ENCODE measurements at regions not wholly inside any gene's neighbourhood (a gene's known extent, or its start where the extent isn't known, plus 50 kb on each side); places are given as distances from the start of the nearest gene placed in this dataset.
A peak's percentile ranks its signal among the peaks of the same experiment; 100 is the strongest.
"Not testable (repeated sequence)": the region's sequence is repeated elsewhere in the genome, so short reads cannot be mapped to it uniquely, and the experiment has no call there.

DNA sequence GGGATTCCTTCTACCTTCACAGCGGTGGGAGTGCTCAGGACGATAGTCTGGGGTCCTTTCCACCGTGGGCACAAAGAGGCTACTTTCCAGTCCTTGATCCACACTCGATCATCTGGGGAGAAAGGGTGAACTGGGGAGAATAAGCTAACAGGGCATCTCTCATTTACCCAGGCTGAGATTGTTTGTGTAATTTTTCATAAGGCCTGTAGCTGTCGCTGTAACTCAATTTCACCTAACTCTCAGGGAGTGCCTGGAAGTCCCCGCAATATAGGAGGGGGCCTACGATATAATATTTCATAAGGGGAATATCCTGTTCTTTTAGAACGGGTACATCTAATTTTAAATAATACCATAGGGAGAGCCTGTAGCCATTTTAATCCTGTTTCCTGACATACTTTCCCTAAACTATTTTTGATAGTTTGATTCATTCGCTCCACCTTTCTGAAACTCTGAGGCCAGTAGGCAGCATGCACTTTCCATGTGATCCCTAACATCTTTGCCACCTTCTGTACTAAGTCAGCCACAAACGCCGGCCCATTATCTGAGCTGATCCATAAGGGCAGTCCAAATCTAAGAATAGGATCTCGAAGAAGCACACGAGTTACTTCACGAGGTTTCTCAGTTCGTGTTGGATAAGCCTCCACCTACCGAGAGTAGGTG is 127.2 kb upstream of the CCZ1B start:
- not testable (repeated sequence) for H3K4me1 Mint-ChIP-seq; ATAC-seq (ENCODE audit: low read depth in 2 of 2); H3K36me3 Mint-ChIP-seq; H3K4me3 Mint-ChIP-seq; DNase-seq; H3K9me3 Mint-ChIP-seq; H3K27ac Mint-ChIP-seq
- peaks cover 0 to 29% (median 16%) of the 10 kb centered on the region in 3 donors for H3K27me3 Mint-ChIP-seq

DNA sequence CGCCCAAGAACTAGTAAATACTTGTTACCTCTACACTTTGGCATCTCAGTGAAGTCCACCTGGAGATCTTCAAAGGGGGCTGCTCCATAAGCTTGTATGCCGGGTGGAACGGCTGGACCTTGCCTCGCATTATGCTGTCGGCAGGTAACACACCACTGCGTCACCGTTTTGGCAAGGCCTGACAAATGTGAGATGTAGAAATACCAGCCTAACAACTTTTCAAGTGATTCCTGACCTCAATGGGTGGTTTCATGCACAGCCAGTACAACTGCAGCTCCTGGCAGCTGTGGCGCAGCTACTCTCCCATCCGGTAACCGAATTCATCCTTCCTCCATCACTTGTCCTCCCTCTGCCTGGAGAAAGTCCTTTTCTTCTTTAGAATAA is 127.7 kb upstream of the CCZ1B start:
- not testable (repeated sequence) for ATAC-seq (ENCODE audit: low read depth in 2 of 2); H3K4me3 Mint-ChIP-seq; H3K4me1 Mint-ChIP-seq

DNA sequence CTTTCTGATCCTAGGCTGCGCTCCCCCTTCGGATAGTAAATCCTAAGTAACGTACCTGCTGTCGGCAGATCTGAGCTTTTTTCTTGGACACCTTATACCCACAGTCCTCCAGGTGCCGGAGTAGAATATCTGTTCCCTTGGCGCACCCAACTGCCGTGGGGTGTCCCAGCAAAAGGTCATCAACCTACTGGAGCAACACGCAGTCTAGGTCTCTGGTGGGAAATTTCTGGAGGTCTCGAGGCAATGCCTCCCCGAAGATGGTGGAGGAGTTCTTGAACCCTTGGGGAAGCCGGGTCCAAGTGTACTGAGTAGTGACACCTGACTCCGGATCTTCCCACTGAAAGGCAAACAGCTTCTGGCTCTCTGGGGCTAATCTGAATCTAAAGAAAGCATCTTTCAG is 129.3 kb upstream of the CCZ1B start:
- Mint-ChIP-seq H3K9me3 (peaks cover 0 to 11% (median 4%) of the 10 kb centered on the region in 7 donors), H3K27me3 (peaks cover 11 to 28% (median 28%) of the 10 kb centered on the region in 3 donors)
- not testable (repeated sequence) for ATAC-seq (ENCODE audit: low read depth in 2 of 2); H3K27ac Mint-ChIP-seq; DNase-seq; H3K4me1 Mint-ChIP-seq; H3K4me3 Mint-ChIP-seq; H3K36me3 Mint-ChIP-seq

More for the DNA sequence above, 127.7 kb upstream of the CCZ1B start:
- H3K9me3 Mint-ChIP-seq, DNase-seq, H3K36me3 Mint-ChIP-seq, H3K27ac Mint-ChIP-seq: not testable (repeated sequence)
- peaks cover 2 to 29% (median 20%) of the 10 kb centered on the region in 3 donors for H3K27me3 Mint-ChIP-seq

DNA sequence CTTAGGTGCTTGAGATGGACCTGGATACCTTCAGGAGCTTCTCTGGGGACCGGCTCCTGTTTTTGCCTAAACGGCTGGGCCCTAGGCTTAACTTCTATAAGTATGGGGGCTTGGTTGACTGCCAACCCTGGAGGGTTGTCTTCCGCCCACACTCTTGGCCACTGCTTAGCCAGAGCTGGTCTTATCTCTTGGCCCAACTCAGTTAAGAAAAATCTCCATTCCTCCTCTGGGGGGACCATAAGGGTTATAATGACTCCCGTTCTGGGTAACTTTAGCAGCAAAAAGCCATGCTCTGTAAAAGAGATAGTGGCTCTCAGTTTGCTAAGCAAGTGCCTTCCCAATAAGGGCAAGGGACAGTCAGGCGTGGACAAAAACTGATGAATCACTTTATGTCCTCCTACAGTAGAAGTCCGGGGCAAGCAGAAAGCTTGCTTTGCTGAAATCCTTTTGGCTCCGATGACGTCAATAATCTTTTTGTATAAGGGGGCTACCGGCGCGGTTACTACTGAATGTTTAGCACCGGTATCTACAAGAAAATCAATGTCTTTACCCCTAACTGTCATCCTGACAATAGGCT is 130.0 kb upstream of the CCZ1B start:
- Mint-ChIP-seq H3K27me3 (peaks cover 17 to 35% (median 34%) of the 10 kb centered on the region in 3 donors), H3K36me3 (peaks cover 0 to 12% of the 10 kb centered on the region in 2 donors), H3K9me3 (peaks cover 4 to 16% (median 11%) of the 10 kb centered on the region in 7 donors)
- H3K4me1 Mint-ChIP-seq; H3K27ac Mint-ChIP-seq; H3K4me3 Mint-ChIP-seq; ATAC-seq (ENCODE audit: low read depth in 2 of 2); DNase-seq: not testable (repeated sequence)

DNA sequence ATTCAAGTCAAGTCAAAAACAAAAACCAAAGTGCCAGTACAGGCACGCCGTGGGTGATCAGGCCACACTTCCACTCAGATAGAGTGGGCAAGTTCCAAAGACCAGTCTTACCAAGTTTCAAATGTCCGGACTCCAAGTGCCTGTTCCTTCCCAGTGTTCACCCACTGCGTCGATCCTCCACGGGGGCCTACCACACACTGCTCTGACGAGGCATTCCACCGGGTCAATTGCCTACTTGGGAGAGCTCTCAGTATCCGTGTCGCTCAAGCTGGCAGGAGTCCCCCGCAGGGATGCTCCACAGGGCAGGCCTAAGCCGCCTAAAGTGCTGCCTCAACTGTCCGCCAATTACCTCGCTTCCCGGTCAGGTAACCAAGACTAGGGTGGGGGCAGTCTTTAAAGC is 132.3 kb upstream of the CCZ1B start:
- not testable (repeated sequence) for H3K4me1 Mint-ChIP-seq; DNase-seq; H3K4me3 Mint-ChIP-seq; H3K27ac Mint-ChIP-seq; ATAC-seq (ENCODE audit: low read depth in 2 of 2)
- Mint-ChIP-seq H3K9me3 (peaks cover 5 to 18% (median 13%) of the 10 kb centered on the region in 7 donors), H3K36me3 (peaks cover 0 to 17% of the 10 kb centered on the region in 2 donors), H3K27me3 (peaks cover 17 to 46% (median 46%) of the 10 kb centered on the region in 3 donors)

DNA sequence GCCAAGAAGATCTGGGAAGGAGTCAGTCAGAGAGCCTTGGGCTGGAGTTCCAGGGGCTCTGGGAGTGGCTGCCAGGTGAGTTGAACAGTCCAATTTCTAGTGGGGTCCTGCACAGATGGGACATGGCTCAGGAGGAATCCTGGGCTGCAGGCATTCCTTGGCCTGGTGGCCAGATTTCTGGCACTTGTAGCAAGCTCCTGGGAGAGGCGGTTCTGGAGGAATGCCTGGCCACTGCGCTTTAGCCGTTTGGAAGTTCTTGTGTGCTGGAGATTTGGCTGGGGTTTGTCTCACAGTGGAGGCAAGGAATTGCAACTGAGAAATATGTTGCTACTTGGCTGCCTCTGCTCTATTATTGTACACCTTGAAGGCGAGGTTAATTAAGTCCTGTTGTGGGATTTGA is 133.9 kb upstream of the CCZ1B start:
- not testable (repeated sequence) for DNase-seq; H3K4me3 Mint-ChIP-seq; H3K4me1 Mint-ChIP-seq; H3K27ac Mint-ChIP-seq; ATAC-seq (ENCODE audit: low read depth in 2 of 2)
- Mint-ChIP-seq H3K9me3 (peaks cover 5 to 18% (median 13%) of the 10 kb centered on the region in 7 donors), H3K27me3 (peaks cover 19 to 46% (median 44%) of the 10 kb centered on the region in 3 donors), H3K36me3 (peaks cover 0 to 17% of the 10 kb centered on the region in 2 donors)

DNA sequence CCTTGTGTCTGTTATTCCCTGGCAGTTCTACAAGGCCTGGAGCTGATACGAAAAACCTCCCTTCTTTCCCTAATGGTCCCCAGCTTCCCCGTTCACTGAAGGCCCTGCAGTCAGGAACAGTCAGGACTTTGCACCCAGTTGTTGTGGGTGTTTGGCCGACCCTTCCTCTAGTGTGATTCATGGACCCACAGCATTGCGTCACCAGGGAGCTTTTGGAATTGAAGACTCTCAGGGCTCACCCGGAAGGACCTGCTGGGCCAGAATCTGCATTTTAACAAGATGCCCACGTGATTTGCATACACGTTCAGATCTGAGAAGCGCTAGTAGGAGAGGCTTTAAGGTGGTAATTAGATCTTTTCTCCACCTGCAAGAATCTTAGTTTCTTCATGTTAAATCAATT is 136.8 kb upstream of the CCZ1B start:
- not testable (repeated sequence) for H3K4me3 Mint-ChIP-seq; H3K27ac Mint-ChIP-seq; DNase-seq; H3K4me1 Mint-ChIP-seq; ATAC-seq (ENCODE audit: low read depth in 2 of 2)
- peaks cover 5 to 18% (median 13%) of the 10 kb centered on the region in 7 donors for H3K9me3 Mint-ChIP-seq
- peaks cover 0 to 17% of the 10 kb centered on the region in 2 donors for H3K36me3 Mint-ChIP-seq
- peaks cover 21 to 56% (median 53%) of the 10 kb centered on the region in 3 donors for H3K27me3 Mint-ChIP-seq

DNA sequence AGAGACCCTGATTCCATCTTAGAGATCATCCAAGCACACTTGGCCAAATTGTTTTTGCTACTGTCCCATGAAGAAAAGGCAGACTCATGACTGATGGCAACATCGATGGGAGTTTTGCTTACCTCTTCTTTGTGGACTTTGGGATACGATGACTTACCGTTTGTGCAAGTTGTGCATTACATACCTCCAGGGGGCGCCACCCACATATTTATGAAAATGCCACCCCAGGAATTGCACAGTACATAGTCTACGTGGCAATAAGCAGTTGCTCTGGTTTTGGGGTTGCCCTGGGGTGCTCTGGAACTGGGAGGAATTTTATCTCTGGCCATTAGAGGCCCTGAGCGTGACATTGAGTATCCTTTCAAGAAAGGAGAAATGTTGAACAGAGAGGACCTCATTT is 139.0 kb upstream of the CCZ1B start:
- H3K4me1 Mint-ChIP-seq; H3K27ac Mint-ChIP-seq; H3K4me3 Mint-ChIP-seq; ATAC-seq (ENCODE audit: low read depth in 2 of 2): not testable (repeated sequence)
- Mint-ChIP-seq H3K27me3 (peaks cover 13 to 44% (median 34%) of the 10 kb centered on the region in 3 donors), H3K9me3 (peaks cover 5 to 14% (median 10%) of the 10 kb centered on the region in 7 donors), H3K36me3 (peaks cover 0 to 16% of the 10 kb centered on the region in 2 donors)
- peak; percentile 36 for DNase-seq

DNA sequence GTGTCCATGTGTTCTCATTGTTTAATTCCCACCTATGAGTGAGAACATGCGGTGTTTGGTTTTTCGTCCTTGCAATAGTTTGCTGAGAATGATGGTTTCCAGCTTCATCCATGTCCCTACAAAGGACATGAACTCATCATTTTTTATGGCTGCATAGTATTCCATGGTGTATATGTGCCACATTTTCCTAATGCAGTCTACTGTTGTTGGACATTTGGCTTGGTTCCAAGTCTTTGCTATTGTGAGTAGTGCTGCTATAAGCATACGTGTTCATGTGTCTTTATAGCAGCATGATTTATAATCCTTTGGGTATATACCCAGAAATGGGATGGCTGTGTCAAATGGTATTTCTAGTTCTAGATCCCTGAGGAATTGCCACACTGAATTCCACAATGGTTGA is 144.1 kb upstream of the CCZ1B start:
- not testable (repeated sequence) for H3K9me3 Mint-ChIP-seq; DNase-seq; H3K36me3 Mint-ChIP-seq; ATAC-seq (ENCODE audit: low read depth in 2 of 2); H3K4me1 Mint-ChIP-seq; H3K27ac Mint-ChIP-seq; H3K4me3 Mint-ChIP-seq
- peaks cover 0 to 30% (median 9%) of the 10 kb centered on the region in 3 donors for H3K27me3 Mint-ChIP-seq

DNA sequence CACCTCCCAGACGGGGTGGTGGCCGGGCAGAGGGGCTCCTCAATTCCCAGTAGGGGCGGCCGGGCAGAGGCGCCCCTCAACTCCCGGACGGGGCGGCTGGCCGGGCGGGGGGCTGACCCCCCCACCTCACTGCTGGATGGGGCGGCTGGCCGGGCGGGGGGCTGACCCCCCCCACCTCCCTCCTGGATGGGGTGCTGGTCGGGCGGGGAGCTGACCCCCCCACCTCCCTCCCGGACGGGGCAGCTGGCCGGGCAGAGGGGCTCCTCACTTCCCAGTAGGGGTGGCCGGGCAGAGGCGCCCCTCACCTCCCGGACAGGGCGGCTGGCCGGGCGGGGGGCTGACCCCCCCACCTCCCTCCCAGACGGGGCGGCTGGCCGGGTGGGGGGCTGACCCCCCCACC is 148.8 kb upstream of the CCZ1B start:
- H3K27ac Mint-ChIP-seq; H3K4me3 Mint-ChIP-seq; DNase-seq; H3K4me1 Mint-ChIP-seq; ATAC-seq (ENCODE audit: low read depth in 2 of 2): not testable (repeated sequence)
- H3K27me3 Mint-ChIP-seq, result peaks cover 0 to 16% (median 16%) of the 10 kb centered on the region in 3 donors
- peaks cover 0 to 16% of the 10 kb centered on the region in 2 donors for H3K36me3 Mint-ChIP-seq
- peaks cover 5 to 24% (median 12%) of the 10 kb centered on the region in 7 donors for H3K9me3 Mint-ChIP-seq

DNA sequence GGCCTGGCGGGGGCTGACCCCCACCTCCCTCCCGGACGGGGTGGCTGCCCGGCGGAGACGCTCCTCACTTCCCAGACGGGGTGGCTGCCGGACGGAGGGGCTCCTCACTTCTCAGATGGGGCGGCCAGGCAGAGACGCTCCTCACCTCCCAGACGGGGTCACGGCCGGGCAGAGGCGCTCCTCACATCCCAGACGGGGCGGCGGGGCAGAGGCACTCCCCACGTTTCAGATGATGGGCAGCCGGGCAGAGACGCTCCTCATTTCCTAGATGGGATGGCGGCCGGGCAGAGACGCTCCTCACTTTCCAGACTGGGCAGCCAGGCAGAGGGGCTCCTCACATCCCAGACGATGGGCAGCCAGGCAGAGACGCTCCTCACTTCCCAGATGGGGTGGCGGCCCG is 149.3 kb upstream of the CCZ1B start:
- peaks cover 0 to 16% of the 10 kb centered on the region in 2 donors for H3K36me3 Mint-ChIP-seq
- DNase-seq; H3K27ac Mint-ChIP-seq; ATAC-seq (ENCODE audit: low read depth in 2 of 2); H3K4me1 Mint-ChIP-seq; H3K4me3 Mint-ChIP-seq: not testable (repeated sequence)
- H3K9me3 Mint-ChIP-seq, result peaks cover 5 to 24% (median 12%) of the 10 kb centered on the region in 7 donors
- H3K27me3 Mint-ChIP-seq, result peaks cover 0 to 19% (median 16%) of the 10 kb centered on the region in 3 donors

DNA sequence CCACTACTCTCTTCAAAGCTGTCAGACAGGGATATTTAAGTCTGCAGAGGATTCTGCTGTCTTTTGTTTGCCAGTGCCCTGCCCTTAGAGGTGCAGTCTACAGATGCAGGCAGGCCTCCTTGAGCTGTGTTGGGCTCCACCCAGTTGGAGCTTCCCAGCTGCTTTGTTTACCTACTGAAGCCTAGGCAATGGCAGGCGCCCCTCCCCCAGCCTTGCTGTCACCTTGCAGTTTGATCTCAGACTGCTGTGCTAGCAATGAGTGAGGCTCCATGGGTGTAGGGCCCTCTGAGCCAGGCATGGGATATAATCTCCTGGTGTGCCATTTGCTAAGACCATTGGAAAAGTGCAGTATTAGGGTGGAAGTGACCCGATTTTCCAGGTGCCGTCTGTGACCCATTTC is 151.3 kb upstream of the CCZ1B start:
- ATAC-seq (ENCODE audit: low read depth in 2 of 2); DNase-seq; H3K27ac Mint-ChIP-seq; H3K4me1 Mint-ChIP-seq; H3K4me3 Mint-ChIP-seq: not testable (repeated sequence)
- Mint-ChIP-seq H3K9me3 (peaks cover 4 to 18% (median 8%) of the 10 kb centered on the region in 7 donors), H3K36me3 (peaks cover 0 to 16% of the 10 kb centered on the region in 2 donors), H3K27me3 (peaks cover 0 to 30% (median 23%) of the 10 kb centered on the region in 3 donors)

DNA sequence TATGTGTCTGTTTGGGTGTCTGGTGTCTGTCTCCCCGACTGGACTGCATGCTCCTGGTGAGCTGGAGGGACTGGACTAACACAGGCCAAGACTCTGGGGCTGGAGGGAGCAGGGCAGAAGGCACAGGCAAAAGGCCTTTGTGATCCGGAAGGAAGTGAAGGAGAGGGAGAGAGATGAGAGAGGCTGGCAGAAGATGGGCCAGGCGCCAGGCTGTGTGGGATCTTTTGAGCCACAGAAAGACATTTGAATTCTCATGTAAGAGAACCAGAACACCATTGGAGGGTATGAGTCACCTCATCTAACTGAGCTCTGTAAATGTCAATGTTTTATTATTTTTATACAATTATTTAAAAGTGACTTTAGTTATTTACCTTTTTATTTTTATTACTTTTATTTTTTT is 152.3 kb upstream of the CCZ1B start:
- not testable (repeated sequence) for H3K27ac Mint-ChIP-seq; H3K4me1 Mint-ChIP-seq; H3K4me3 Mint-ChIP-seq; DNase-seq; ATAC-seq (ENCODE audit: low read depth in 2 of 2)
- Mint-ChIP-seq H3K36me3 (peaks cover 0 to 16% of the 10 kb centered on the region in 2 donors), H3K9me3 (peaks cover 4 to 19% (median 8%) of the 10 kb centered on the region in 7 donors), H3K27me3 (peaks cover 0 to 39% (median 16%) of the 10 kb centered on the region in 3 donors)

DNA sequence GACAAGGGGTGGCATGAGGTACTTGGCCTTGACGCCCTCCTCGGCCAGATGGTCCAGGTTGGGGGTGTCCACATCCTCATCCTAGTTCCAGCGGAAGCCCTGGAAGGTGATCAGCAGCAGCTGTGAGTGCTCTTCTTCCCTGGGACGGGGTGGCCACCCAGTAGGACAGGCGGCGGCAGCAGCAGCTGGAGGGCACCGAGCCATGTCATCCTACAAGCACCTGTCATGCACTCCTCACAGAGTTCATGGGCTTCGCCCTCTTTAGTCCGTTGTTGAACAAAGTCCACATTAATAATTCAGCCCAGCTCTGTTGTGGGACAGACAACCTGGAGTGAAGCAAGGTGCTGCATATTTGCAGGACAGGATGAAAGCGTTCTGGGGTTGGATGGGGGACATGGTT is 153.4 kb upstream of the CCZ1B start:
- H3K27ac Mint-ChIP-seq; H3K4me1 Mint-ChIP-seq; ATAC-seq (ENCODE audit: low read depth in 2 of 2); DNase-seq; H3K4me3 Mint-ChIP-seq: not testable (repeated sequence)
- Mint-ChIP-seq H3K27me3 (peaks cover 5 to 46% (median 16%) of the 10 kb centered on the region in 3 donors), H3K9me3 (peaks cover 4 to 21% (median 8%) of the 10 kb centered on the region in 7 donors), H3K36me3 (peaks cover 0 to 16% of the 10 kb centered on the region in 2 donors)
